AG09309 (cell line): ENCODE measurements at regions not wholly inside any gene's neighbourhood (a gene's known extent, or its start where the extent isn't known, plus 50 kb on each side); places are given as distances from the start of the nearest gene placed in this dataset.
"Not testable (repeated sequence)": the region's sequence is repeated elsewhere in the genome, so short reads cannot be mapped to it uniquely, and the experiment has no call there.

ENCODE experiments used
- DNase-seq: peaks from one replicate; pipeline ENCODE4 v3.0.0-alpha.2; 2010; ENCODE audit warnings: low read depth
- H3K4me3 ChIP-seq: 2 replicates; pipeline ENCODE4 v1.5.1; 2011; ENCODE audit warnings: mild to moderate bottlenecking, low read depth, low read length, moderate library complexity; ENCODE audit not compliant: control insufficient read depth
- TF ChIP-seq, protein P1 (sequence below): IDR thresholded peaks from 2 replicates; pipeline ENCODE4 v1.5.1; 2011; ENCODE audit warnings: mild to moderate bottlenecking, low read depth, low read length, inconsistent platforms; ENCODE audit not compliant: insufficient read depth, control insufficient read depth; ENCODE audit errors: missing control alignments

DNA sequence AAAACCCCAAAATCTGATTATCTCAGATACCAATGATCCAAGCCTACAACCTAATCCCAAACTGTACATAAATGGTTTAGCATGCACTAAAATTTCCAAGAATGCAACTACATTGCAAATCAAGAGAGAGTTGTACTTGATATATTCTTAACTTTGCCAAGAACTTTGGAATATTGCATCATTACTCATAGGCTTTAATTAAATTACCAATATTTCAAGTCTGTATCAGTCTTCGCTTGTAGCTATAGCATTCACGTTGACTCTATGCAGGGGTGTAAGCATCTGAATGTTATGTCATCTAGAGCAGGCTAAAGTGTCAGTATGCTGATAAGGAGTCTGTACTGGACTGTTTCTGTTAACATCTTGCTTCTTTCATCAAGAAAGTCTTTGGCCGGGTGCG, 56.3 kb downstream of the FOXI3 start:
- H3K4me3 ChIP-seq = no peak overlapping the region
- DNase-seq = no peak
- TF ChIP-seq, protein P1, sequence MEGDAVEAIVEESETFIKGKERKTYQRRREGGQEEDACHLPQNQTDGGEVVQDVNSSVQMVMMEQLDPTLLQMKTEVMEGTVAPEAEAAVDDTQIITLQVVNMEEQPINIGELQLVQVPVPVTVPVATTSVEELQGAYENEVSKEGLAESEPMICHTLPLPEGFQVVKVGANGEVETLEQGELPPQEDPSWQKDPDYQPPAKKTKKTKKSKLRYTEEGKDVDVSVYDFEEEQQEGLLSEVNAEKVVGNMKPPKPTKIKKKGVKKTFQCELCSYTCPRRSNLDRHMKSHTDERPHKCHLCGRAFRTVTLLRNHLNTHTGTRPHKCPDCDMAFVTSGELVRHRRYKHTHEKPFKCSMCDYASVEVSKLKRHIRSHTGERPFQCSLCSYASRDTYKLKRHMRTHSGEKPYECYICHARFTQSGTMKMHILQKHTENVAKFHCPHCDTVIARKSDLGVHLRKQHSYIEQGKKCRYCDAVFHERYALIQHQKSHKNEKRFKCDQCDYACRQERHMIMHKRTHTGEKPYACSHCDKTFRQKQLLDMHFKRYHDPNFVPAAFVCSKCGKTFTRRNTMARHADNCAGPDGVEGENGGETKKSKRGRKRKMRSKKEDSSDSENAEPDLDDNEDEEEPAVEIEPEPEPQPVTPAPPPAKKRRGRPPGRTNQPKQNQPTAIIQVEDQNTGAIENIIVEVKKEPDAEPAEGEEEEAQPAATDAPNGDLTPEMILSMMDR = no peak

DNA sequence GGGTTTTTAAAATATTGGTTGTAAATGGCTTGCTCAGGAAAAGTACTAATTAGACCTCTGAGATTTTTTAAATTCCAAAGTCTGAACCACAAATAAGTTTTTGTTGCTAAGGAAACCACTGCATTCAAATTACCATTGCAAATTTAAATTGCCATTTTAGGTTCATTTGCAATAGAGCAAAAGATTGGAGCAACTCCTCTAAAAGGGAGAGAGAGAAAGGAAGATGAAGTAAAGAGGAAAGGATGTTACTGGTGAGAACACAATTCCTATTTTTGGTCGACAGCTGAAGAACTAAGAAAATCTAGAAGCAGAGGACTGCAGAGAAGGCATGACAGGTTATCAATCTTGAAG, 74.9 kb downstream of the FOXI3 start:
- DNase-seq = no peak
- TF ChIP-seq, protein P1 = no peak
- H3K4me3 ChIP-seq = no peak overlapping the region

DNA sequence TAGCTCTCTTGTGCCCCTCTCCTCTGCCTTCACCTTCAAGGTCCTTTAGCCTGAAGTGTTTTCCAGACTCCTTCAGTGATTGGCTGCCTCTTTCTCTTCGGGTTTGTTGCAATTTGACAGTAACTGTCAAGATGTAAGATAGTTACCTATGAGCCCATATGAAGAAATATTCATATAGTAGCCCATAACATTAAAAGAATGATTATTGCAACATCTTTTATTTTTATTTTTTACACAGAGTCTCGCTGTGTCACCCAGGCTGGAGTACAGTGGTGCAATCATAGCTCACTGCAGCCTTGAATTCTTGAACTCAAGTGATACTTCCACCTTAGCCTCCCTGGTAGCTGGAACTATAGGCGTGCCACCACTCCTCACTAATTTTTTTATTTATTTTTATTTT, 80.5 kb downstream of the FOXI3 start:
- DNase-seq = no peak
- TF ChIP-seq, protein P1 = no peak
- H3K4me3 ChIP-seq = no peak overlapping the region

DNA sequence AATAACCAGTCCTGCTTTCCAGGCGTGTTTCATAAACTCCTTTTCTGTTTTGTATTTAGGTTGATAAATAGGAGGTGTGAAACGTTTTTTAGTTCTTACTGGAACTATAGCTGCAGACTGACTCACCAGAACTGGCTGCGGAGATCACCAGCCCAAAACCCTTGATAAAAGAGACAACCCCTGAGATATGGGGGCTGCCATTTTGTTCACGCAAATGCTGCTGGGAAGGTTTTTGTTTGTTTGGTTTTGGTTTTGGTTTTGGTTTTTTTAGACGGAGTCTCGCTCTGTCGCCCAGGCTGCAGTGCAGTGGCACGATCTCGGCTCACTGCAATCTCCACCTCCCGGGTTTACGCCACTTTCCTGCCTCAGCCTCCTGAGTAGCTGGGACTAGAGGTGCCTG, 87.1 kb downstream of the FOXI3 start:
- peak overlapping the region; percentile 14 for H3K4me3 ChIP-seq
- DNase-seq = not testable (repeated sequence)

DNA sequence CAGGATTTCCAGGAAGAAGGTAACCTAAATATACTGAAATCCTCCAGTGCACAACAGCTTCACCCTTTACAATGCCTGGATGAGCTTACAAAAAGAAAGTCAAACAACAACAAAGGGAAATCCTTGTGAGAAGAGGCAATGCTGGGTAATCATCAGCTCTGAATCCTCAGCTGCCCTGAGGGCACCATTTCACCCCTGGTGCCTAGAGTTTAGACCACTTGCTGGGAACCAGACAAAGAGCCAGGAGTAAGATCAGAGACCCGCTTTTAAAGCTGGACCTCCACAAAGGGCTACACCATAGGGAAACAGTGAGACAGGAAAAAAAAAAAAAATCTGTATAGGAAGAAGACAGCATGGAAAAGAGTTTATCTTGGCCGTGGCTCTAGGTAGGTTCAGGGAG, 97.0 kb downstream of the FOXI3 start:
- H3K4me3 ChIP-seq = no peak overlapping the region
- TF ChIP-seq, protein P1 = no peak
- DNase-seq = no peak

DNA sequence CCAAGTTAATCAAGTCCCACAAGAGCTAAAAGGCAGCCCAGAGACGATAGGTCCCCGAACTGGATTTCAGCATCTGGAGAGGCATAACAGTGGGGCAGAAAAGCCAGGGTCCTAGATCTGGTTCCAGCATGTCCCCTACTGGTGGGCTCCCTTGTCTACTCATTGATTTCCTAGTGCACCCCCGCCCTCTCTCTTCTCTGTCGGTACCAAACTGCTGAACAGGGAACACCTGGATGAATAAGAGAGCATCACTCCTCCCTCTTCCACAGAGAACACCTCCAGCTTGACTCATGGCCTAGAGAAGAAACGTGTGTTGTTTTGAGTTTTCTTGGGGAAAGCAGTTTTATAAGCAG, 101.3 kb downstream of the FOXI3 start:
- no peak overlapping the region for H3K4me3 ChIP-seq
- DNase-seq = no peak
- TF ChIP-seq, protein P1 = no peak

DNA sequence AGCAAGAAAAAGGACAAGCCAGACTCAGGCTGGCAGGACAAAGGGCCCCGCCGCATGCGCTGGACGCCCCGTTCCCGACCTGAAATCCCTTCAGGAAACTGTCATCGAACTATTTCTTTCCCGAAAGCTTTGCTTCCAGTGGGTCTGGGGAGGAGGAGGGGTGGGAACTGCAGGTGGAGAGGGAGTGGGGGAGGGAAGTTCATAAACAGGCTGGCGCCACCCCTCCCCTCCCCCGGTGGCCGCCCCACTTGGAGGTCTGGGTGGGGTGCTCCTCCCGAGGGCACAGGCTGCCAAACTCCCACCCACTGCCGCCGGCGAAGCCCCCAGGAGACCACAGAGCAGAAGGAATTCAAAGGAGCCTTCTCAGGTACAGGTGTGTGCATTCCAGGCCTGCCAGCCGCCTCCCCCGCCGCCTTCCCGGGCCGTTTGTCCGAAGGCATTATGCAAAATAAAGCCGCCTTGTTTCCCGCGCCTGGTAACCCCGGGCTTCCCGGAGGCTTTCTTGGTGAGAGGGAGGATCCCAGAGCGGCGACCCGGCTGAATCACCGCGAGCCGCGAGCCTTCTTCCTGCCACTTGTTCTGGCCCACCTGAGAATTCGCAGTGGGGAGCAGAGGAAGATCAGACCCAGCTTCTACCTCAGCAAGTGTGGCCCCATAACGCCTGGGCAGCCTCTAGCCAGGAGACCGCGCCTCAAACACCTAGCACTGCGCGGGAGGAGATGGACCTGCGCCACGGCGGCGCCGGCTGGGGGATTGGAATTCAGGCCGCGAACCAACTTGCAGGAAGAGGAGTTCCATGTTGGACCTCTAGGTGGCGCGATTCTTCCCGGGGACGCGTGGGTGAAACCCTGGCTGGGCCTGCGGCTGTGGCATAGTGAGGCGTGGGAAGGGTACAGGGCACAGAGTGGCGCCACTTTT, 101.9 kb downstream of the FOXI3 start:
- no peak for DNase-seq
- TF ChIP-seq, protein P1 = peak; percentile 67
- H3K4me3 ChIP-seq = no peak overlapping the region
